NCI-H187 treated with DMSO at 0.1 percent for 48 hours (cell line): ENCODE measurements at regions not wholly inside any gene's neighbourhood (a gene's known extent, or its start where the extent isn't known, plus 50 kb on each side); places are given as distances from the start of the nearest gene placed in this dataset.
"Not testable (repeated sequence)": the region's sequence is repeated elsewhere in the genome, so short reads cannot be mapped to it uniquely, and the experiment has no call there.

Experiments used
- DNase-seq: peaks from one replicate; lab custom pipeline; 2025; lab: John Stamatoyannopoulos, UW

GRCh38 chr4:79547851-79548250 is 139.8 kb upstream of the GK2 start:
- DNase-seq = no peak

GRCh38 chr4:79545292-79545691 is 137.3 kb upstream of the GK2 start:
- DNase-seq = not testable (repeated sequence)

GRCh38 chr4:79540143-79540542 is 132.1 kb upstream of the GK2 start:
- DNase-seq = no peak

- DNase-seq = no peak
These were observed 127.5 kb upstream of the GK2 start for GRCh38 chr4:79535516-79535915.

GRCh38 chr4:79528241-79528706 is 120.2 kb upstream of the GK2 start:
- DNase-seq = no peak

GRCh38 chr4:79526641-79527565 is 118.9 kb upstream of the GK2 start:
- DNase-seq = no peak

GRCh38 chr4:79516114-79516513 is 108.1 kb upstream of the GK2 start:
- DNase-seq = no peak

GRCh38 chr4:79514621-79515329 is 106.7 kb upstream of the GK2 start:
- DNase-seq = no peak

- no peak for DNase-seq
These were observed 105.5 kb upstream of the GK2 start for GRCh38 chr4:79513576-79513975.

- no peak for DNase-seq
These were observed 104.3 kb upstream of the GK2 start for GRCh38 chr4:79512363-79512762.

- DNase-seq = no peak
These were observed 94.1 kb upstream of the GK2 start for GRCh38 chr4:79502081-79502480.

- DNase-seq = no peak
These were observed 90.3 kb upstream of the GK2 start for GRCh38 chr4:79498282-79498681.

- DNase-seq = no peak
These were observed 89.0 kb upstream of the GK2 start for GRCh38 chr4:79497001-79497400.

- DNase-seq = no peak
These were observed 87.4 kb upstream of the GK2 start for GRCh38 chr4:79495447-79495846.

GRCh38 chr4:79492148-79492547 is 84.1 kb upstream of the GK2 start:
- no peak for DNase-seq

GRCh38 chr4:79489506-79489905 is 81.5 kb upstream of the GK2 start:
- no peak for DNase-seq

- DNase-seq = no peak
These were observed 68.2 kb upstream of the GK2 start for GRCh38 chr4:79476196-79476595.

- DNase-seq = no peak
These were observed 65.4 kb upstream of the GK2 start for GRCh38 chr4:79473439-79473724.

GRCh38 chr4:79472693-79473438 is 64.8 kb upstream of the GK2 start:
- no peak for DNase-seq

- no peak for DNase-seq
These were observed 64.0 kb upstream of the GK2 start for GRCh38 chr4:79472036-79472435.

GRCh38 chr4:79471309-79471708 is 63.3 kb upstream of the GK2 start:
- no peak for DNase-seq

- no peak for DNase-seq
These were observed 59.4 kb upstream of the GK2 start for GRCh38 chr4:79467246-79467932.
